Calu3 (cell line): ENCODE measurements at regions not wholly inside any gene's neighbourhood (a gene's known extent, or its start where the extent isn't known, plus 50 kb on each side); places are given as distances from the start of the nearest gene placed in this dataset.

Experiments used
- BruUV-seq: library from RNA; stranded (reverse); fragments of 400-500 nt; replicated peaks from 2 replicates; lab custom pipeline; 2021; lab: Mats Ljungman, UMichigan
- CTCF ChIA-PET: fragments of 300-600 bp; sonication (Branson Sonifier 250); formaldehyde crosslinking; loops from one replicate; lab custom pipeline; 2022; ENCODE audit warnings: antibody characterized with exemption; lab: Charles Lee
- DNase-seq: peaks from one replicate; pipeline ENCODE4 v3.0.0; 2022
- H3K27ac Mint-ChIP-seq: one replicate; pipeline ENCODE4 v1.8.0; 2022; ENCODE audit warnings: mixed read lengths; ENCODE audit not compliant: unreplicated experiment
- H3K27me3 Mint-ChIP-seq: one replicate; pipeline ENCODE4 v1.8.0; 2022; ENCODE audit warnings: mixed read lengths; ENCODE audit not compliant: unreplicated experiment
- H3K36me3 Mint-ChIP-seq: one replicate; pipeline ENCODE4 v1.8.0; 2022; ENCODE audit warnings: mild to moderate bottlenecking, moderate library complexity, mixed read lengths; ENCODE audit not compliant: insufficient read depth, unreplicated experiment
- H3K4me1 Mint-ChIP-seq: one replicate; pipeline ENCODE4 v1.8.0; 2022; ENCODE audit warnings: mild to moderate bottlenecking, low read depth, mixed read lengths; ENCODE audit not compliant: unreplicated experiment
- H3K4me3 Mint-ChIP-seq: one replicate; pipeline ENCODE4 v1.8.0; 2022; ENCODE audit warnings: mild to moderate bottlenecking, low read depth, moderate library complexity, mixed read lengths; ENCODE audit not compliant: unreplicated experiment
- H3K9me3 Mint-ChIP-seq: one replicate; pipeline ENCODE4 v1.8.0; 2022; ENCODE audit warnings: low read depth, mixed read lengths; ENCODE audit not compliant: unreplicated experiment
- CTCF ChIP-seq: fragments of 200-600 bp; IDR thresholded peaks from one replicate; pipeline ENCODE4 v1.8.0; 2022; ENCODE audit warnings: antibody characterized with exemption; ENCODE audit not compliant: unreplicated experiment
- intact Hi-C: fragments of 100-400 bp; cut with micrococcal nuclease; formaldehyde crosslinking; loops from one replicate; pipeline ENCODE4 v1.10.0; 2022; ENCODE audit not compliant: unreplicated experiment

DNA sequence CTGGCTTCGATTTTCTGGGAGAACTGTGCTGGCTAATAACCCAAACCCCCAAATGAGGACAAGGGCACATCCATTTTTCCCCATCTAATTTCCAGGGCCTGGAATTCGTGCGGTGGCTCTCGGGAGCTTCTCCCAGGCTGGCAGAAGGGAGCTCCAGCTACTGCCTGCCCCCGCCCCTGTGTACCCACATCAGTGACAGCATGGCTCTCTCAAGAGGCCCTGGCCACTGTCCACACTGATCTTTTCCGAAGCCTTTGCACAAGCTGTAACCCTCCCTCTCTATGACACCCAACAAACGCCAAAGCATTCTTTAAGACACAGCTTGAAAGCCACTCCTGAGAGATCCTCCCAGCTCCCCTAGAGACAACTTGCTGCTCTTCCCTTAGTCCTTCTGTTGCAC is 73.1 kb downstream of the ZIC5 start:
- no TSS peak for BruUV-seq

GRCh38 chr13:99897076-99897440 is 74.5 kb downstream of the ZIC5 start:
- no peaks in the 10 kb centered on the region for H3K9me3 Mint-ChIP-seq
- no peaks in the 10 kb centered on the region for H3K4me1 Mint-ChIP-seq
- H3K27me3 Mint-ChIP-seq: peaks cover 29% of the 10 kb centered on the region

More for the DNA sequence above, 73.1 kb downstream of the ZIC5 start:
- H3K27me3 Mint-ChIP-seq: peaks cover 29% of the 10 kb centered on the region
- DNase-seq: no peak
- no peak overlapping the region for H3K4me3 Mint-ChIP-seq
- no peaks in the 10 kb centered on the region for H3K4me1 Mint-ChIP-seq
- H3K36me3 Mint-ChIP-seq: no peaks in the 10 kb centered on the region
- no peaks in the 10 kb centered on the region for H3K9me3 Mint-ChIP-seq
- CTCF ChIA-PET: no interaction called here
- TF ChIP-seq CTCF: no peak
- no peak overlapping the region for H3K27ac Mint-ChIP-seq
- intact Hi-C loops: no loop called here

DNA sequence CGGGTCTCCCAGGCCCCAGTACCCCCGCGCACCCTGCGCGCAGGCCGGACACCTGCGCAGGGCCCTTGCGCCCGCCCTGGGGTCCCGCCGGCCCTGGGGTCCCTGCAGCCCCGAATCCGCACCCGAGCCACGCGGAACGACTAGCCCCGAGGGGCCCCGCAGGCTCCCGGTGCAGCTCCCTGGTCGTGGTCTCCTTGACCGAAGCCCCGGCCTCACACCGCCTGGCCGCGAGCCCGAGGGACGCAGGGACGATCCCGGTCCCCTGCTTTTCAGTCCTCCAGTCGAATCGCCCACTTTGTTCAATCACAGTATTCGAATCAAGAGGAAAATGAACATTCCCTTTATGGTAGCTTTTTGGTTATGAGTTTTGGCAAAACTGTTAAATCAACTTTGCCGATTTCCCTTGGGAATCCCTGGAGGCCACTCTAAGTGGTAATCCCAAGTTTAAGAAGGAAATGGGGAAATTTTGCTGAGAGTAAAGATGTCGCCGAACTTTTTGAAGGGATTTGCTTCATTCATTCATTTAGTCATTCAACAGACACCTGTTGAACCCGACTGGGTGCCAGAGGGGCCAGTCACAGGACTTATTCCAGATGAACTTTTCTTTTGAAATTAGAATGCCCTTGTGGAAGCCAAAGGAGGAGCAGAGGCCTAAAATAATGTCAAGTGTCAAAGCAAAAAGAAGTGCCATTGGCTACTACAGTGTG is 75.0 kb downstream of the ZIC5 start:
- no peak for TF ChIP-seq CTCF
- H3K27ac Mint-ChIP-seq: no peak overlapping the region
- intact Hi-C loops: no loop called here
- CTCF ChIA-PET: no interaction called here
- H3K9me3 Mint-ChIP-seq: no peaks in the 10 kb centered on the region
- H3K36me3 Mint-ChIP-seq: no peaks in the 10 kb centered on the region
- no peaks in the 10 kb centered on the region for H3K4me1 Mint-ChIP-seq
- no peak for DNase-seq
- no TSS peak for BruUV-seq
- no peak overlapping the region for H3K4me3 Mint-ChIP-seq
- H3K27me3 Mint-ChIP-seq: peaks cover 29% of the 10 kb centered on the region

More at GRCh38 chr13:99897076-99897440, 74.5 kb downstream of the ZIC5 start:
- TF ChIP-seq CTCF: no peak
- Mint-ChIP-seq H3K36me3 (no peaks in the 10 kb centered on the region), H3K27ac (no peak overlapping the region), H3K4me3 (no peak overlapping the region)
- BruUV-seq: no TSS peak
- CTCF ChIA-PET: no interaction called here
- intact Hi-C loops: no loop called here
- no peak for DNase-seq

DNA sequence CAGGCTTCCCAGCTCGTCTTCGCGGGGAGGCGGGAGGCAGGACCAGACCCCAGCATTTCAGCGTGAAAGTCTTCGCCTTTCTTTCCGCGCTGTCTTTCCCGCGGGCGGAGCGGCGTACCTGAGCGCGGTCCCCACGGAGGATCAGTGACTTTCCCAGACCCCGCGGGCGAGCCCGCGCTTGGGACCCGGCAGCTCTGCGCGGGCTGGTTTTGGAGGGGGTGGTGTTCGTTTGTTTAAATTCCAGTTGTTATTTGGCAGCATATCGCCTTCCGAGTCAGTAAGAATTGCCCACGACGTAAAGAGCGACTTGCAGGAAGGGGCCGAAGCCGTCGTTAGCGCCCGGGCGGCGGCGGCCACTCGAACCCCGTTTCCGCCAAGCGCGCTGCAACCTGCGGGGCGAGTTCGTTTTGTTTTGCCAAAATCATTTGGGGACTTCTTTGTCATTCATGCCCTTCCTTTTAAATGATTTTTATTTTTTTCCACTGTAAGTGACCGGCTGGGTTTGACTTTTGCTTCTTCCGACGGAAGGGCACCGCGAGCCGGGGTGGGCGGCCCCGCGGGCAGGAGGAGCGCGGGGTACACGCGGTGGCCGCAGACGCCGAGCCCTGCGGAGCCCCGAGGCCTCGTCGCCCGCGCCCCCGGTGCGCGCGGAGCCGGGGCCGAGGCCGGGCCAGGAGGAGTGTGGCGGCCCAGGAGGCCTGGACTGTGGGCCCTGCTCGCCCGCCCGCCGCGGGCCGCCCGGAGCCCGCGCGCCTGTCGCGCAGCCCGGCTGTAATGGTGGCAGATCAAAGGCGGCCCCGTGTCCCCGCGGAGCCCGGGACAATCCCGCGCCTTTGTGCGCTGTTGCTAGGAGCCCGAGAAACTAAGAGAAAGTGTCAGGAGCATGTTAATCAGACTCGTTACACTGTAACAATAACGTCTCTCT is 75.9 kb downstream of the ZIC5 start:
- Mint-ChIP-seq H3K27me3 (peaks cover 29% of the 10 kb centered on the region), H3K27ac (no peak overlapping the region), H3K36me3 (no peaks in the 10 kb centered on the region), H3K4me3 (peak overlapping the region; percentile 36), H3K9me3 (no peaks in the 10 kb centered on the region), H3K4me1 (no peaks in the 10 kb centered on the region)
- CTCF ChIA-PET: no interaction called here
- intact Hi-C loops: no loop called here
- TF ChIP-seq CTCF: no peak
- no TSS peak for BruUV-seq
- no peak for DNase-seq
